Nephron (organoid): ENCODE measurements at regions not wholly inside any gene's neighbourhood (a gene's known extent, or its start where the extent isn't known, plus 50 kb on each side); places are given as distances from the start of the nearest gene placed in this dataset.

ENCODE experiments used
- H3K27ac Mint-ChIP-seq, 3 experiments: 2 replicates each; pipeline ENCODE4 v1.8.0; 2020; ENCODE audit warnings: mixed read lengths in 3 of 3, mild to moderate bottlenecking in 2 of 3, moderate library complexity in 1 of 3
- H3K27me3 Mint-ChIP-seq: 2 replicates; pipeline ENCODE4 v1.8.0; 2021; ENCODE audit warnings: low read depth, mild to moderate bottlenecking, moderate library complexity, mixed read lengths
- H3K36me3 Mint-ChIP-seq: 2 replicates; pipeline ENCODE4 v1.8.0; 2020; ENCODE audit warnings: low read depth, mixed read lengths
- H3K4me1 Mint-ChIP-seq: 2 replicates; pipeline ENCODE4 v1.8.0; 2020; ENCODE audit warnings: mixed read lengths
- H3K4me3 Mint-ChIP-seq, 3 experiments: 2 replicates each; pipeline ENCODE4 v1.8.0; 2020; ENCODE audit warnings: mild to moderate bottlenecking in 3 of 3, mixed read lengths in 3 of 3, moderate library complexity in 2 of 3
- H3K9me3 Mint-ChIP-seq: 2 replicates; pipeline ENCODE4 v1.8.0; 2020; ENCODE audit warnings: mixed read lengths
- TF ChIP-seq, protein P1 (sequence below), 3 experiments: fragments of 200-600 bp; sonication (generic); IDR thresholded peaks; one replicate each; pipeline ENCODE4 v1.5.0; 2021; ENCODE audit warnings: antibody characterized with exemption in 3 of 3; ENCODE audit not compliant: unreplicated experiment in 3 of 3

DNA sequence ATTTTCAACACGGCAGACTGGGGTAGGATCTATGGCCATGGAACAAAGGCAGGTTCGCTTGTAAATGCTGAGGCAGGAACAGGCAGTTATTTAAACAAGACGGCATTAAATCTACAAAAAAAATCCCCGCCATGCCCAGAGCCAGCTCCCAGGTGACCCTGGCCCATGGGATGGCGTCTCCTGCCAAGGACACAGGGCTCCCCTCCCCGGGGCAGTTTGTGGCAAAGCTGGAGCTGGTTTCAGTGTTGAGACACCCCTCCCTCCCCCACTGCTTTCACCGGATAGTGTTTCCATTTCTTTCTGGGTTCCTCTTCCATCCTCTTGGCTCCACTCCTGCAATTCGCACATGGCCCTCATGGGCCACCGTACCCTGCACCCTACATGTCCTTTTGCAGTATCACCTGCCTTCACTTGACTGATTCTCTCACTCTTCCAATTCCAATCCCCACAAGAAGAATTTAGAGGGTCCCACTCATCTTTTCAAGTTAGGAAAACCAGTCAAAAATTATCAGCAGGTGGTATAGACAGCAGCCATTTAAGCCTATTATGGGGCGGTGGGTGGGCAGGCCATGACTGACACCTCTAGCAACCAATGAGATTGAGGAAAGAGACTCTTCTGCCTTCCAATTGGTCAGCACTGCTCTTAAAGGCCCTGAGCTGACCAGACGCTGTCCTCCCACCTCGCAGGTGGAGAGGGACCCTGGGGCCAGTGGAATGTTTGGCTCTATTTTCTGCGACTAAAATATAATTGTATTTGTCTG is 52.0 kb downstream of the OLIG1 start:
- no peak overlapping the region for H3K4me3 Mint-ChIP-seq
- TF ChIP-seq, protein P1, sequence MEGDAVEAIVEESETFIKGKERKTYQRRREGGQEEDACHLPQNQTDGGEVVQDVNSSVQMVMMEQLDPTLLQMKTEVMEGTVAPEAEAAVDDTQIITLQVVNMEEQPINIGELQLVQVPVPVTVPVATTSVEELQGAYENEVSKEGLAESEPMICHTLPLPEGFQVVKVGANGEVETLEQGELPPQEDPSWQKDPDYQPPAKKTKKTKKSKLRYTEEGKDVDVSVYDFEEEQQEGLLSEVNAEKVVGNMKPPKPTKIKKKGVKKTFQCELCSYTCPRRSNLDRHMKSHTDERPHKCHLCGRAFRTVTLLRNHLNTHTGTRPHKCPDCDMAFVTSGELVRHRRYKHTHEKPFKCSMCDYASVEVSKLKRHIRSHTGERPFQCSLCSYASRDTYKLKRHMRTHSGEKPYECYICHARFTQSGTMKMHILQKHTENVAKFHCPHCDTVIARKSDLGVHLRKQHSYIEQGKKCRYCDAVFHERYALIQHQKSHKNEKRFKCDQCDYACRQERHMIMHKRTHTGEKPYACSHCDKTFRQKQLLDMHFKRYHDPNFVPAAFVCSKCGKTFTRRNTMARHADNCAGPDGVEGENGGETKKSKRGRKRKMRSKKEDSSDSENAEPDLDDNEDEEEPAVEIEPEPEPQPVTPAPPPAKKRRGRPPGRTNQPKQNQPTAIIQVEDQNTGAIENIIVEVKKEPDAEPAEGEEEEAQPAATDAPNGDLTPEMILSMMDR (IDR thresholded peaks at IDR 0.05; ENCODE audit: unreplicated experiment in 3 of 3) = no peak
- H3K4me1 Mint-ChIP-seq = peaks cover 21% of the 10 kb centered on the region
- peaks cover 35% of the 10 kb centered on the region for H3K27me3 Mint-ChIP-seq
- no peak overlapping the region for H3K27ac Mint-ChIP-seq
- H3K9me3 Mint-ChIP-seq = no peaks in the 10 kb centered on the region
- no peaks in the 10 kb centered on the region for H3K36me3 Mint-ChIP-seq

DNA sequence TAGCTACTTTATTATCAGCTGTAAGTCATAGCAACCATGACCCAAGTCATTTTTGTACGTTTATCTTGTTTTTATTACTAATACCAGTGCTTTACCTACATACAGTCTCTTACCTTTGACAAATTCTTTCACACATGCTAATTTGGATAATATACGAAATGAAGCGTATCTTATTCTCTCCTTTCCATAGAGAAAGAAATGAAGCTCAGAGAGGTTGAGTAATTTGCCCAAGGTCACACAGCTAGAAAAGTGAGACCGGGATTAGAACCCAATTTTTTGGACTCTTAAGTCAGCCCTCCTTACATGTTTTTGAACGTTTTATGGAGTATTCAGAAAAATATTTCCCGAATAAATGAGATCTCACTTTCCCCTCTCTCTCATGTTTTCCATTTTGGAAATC is 52.6 kb downstream of the OLIG1 start:
- TF ChIP-seq, protein P1 (IDR thresholded peaks at IDR 0.05; ENCODE audit: unreplicated experiment in 3 of 3) = no peak
- H3K36me3 Mint-ChIP-seq = no peaks in the 10 kb centered on the region
- no peak overlapping the region for H3K4me3 Mint-ChIP-seq
- peaks cover 35% of the 10 kb centered on the region for H3K27me3 Mint-ChIP-seq
- no peak overlapping the region for H3K27ac Mint-ChIP-seq
- H3K4me1 Mint-ChIP-seq = peaks cover 15% of the 10 kb centered on the region
- no peaks in the 10 kb centered on the region for H3K9me3 Mint-ChIP-seq

DNA sequence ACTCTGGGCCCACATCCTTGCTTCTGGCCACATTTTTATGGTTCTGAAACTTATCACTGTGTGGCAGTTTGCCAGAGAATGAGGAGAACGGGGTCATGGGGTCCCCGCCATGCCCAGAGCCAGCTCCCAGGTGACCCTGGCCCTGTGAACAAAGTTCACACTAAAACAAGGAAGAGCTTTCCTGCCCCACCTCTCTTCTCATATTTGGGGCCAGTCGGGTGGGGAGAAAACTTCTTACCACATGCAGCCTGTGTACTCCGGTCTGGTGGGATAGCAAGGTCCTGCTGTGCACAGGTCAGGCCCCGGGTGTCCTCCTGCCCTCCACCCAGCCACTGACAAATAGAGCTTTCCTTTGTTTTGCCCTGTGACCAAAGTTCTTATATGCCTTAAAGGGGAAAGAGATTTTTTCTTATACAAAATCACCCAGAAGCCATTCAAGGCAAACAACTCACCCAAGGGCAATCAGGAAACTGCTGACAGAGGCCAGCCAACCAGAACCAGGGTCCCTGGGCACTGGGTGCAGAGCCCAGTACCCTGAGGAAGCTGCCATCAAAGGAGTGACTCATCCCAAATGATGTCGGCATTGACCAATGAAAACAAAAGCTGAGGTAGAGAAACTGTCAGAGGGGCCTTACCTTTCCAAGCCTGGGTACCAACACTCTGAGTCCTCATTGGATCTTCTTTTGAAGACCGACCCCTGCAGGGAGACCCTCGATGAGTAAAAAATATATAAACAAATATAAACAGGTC is 53.6 kb downstream of the OLIG1 start:
- H3K36me3 Mint-ChIP-seq = no peaks in the 10 kb centered on the region
- H3K27ac Mint-ChIP-seq = no peak overlapping the region
- peaks cover 10% of the 10 kb centered on the region for H3K4me1 Mint-ChIP-seq

DNA sequence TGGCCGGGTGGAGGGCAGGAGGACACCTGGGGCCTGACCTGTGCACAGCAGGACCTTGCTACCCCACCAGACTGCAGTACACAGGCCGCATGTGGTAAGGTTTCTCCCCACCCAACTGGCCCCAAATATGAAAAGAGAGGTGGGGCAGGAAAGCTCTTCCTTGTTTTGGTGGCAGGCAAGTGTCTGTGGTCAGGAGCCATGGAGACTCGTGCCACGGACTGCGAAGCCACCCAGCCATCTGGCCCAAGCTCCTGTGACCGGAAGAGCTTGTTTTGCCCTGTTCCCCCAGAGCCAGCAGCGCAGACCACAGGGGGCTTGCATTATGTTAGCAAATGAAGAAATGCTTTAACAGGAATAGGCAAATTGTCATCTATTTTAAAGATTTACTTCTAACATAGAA is 54.9 kb downstream of the OLIG1 start:
- peaks cover 47% of the 10 kb centered on the region for H3K27me3 Mint-ChIP-seq
- H3K4me1 Mint-ChIP-seq = peaks cover 10% of the 10 kb centered on the region
- H3K4me3 Mint-ChIP-seq = no peak overlapping the region
- H3K9me3 Mint-ChIP-seq = no peaks in the 10 kb centered on the region
- H3K27ac Mint-ChIP-seq = no peak overlapping the region
- no peaks in the 10 kb centered on the region for H3K36me3 Mint-ChIP-seq
- TF ChIP-seq, protein P1 (IDR thresholded peaks at IDR 0.05; ENCODE audit: unreplicated experiment in 3 of 3) = no peak

More for the DNA sequence above, 53.6 kb downstream of the OLIG1 start:
- TF ChIP-seq, protein P1 (IDR thresholded peaks at IDR 0.05; ENCODE audit: unreplicated experiment in 3 of 3) = no peak
- H3K9me3 Mint-ChIP-seq = no peaks in the 10 kb centered on the region
- H3K27me3 Mint-ChIP-seq = peaks cover 36% of the 10 kb centered on the region
- H3K4me3 Mint-ChIP-seq = no peak overlapping the region

DNA sequence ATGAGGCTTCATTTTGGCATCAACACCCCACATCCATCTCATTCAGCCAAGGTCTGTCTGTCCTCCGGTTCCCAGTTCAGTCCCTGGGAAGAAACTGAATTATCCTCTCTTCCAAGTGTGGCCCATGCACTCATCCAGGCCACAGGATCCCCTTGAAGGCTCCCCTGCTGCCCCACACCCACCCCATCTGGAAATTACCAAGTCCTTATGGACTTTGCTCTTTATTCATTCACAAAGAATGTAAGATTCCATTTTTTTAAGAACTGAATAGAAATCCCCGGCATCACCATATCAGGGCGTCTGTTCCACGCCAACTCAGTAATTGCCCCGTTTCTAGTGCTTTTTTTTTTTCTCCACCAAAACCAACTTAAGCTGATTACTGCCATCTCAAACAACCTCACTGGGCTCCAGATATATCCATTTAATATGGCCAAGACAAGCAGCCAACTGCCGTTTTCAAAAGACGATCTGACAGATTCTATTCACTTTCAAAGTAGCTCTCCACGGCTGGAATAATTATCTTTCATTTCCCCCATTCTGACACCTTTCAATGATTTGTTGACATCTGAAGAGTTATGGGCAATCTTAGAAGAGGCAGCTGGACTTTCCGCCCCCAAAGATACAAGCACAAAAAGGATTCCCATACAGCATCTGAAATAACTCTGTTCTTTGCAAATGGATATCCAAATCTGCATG is 55.9 kb downstream of the OLIG1 start:
- Mint-ChIP-seq H3K36me3 (no peaks in the 10 kb centered on the region), H3K27me3 (peaks cover 56% of the 10 kb centered on the region), H3K27ac (no peak overlapping the region), H3K4me3 (no peak overlapping the region), H3K4me1 (peaks cover 10% of the 10 kb centered on the region), H3K9me3 (no peaks in the 10 kb centered on the region)
- TF ChIP-seq, protein P1 (IDR thresholded peaks at IDR 0.05; ENCODE audit: unreplicated experiment in 3 of 3) = no peak
